ENCODE measurements at regions not wholly inside any gene's neighbourhood (a gene's known extent, or its start where the extent isn't known, plus 50 kb on each side); places are given as distances from the start of the nearest gene placed in this dataset.

GRCh38 chr10:113967126-113967525, 76.5 kb upstream of the ADRB1 start:
- TF ChIP-seq CTCF (IDR thresholded peaks at IDR 0.05; ENCODE audit: extremely low read depth in 1 of 2, insufficient read depth in 1 of 2, low read depth in 1 of 2, low read length in 2 of 2) (no peak), POLR2A (IDR thresholded peaks at IDR 0.05; ENCODE audit: low read depth, low read length) (no peak), POLR2AphosphoS5 (IDR thresholded peaks at IDR 0.05; ENCODE audit: insufficient read depth, low read depth, low read length) (no peak), GATA2 (IDR thresholded peaks at IDR 0.05; ENCODE audit: insufficient read depth, insufficient read length, low read depth, low read length) (no peak), MAX (IDR thresholded peaks at IDR 0.05; ENCODE audit: insufficient read depth, insufficient read length) (no peak)
